GM23248 (cell line): ENCODE measurements at regions not wholly inside any gene's neighbourhood (a gene's known extent, or its start where the extent isn't known, plus 50 kb on each side); places are given as distances from the start of the nearest gene placed in this dataset.

Experiments used
- DNase-seq: peaks from one replicate; pipeline ENCODE4 v3.0.0-alpha.2; 2015
- H2AFZ ChIP-seq: fragments of 200-600 bp; sonication (generic); 2 replicates; pipeline ENCODE4 v1.6.1; 2016; ENCODE audit warnings: antibody characterized with exemption
- H3F3A ChIP-seq: fragments of 200-600 bp; sonication (generic); 2 replicates; pipeline ENCODE4 v1.6.1; 2016; ENCODE audit warnings: mild to moderate bottlenecking, antibody characterized with exemption, mixed run types; ENCODE audit not compliant: insufficient read depth
- H3K27ac ChIP-seq: fragments of 200-600 bp; sonication (generic); 2 replicates; pipeline ENCODE4 v1.5.1; 2016; ENCODE audit warnings: mild to moderate bottlenecking
- H3K27me3 ChIP-seq: fragments of 200-600 bp; sonication (generic); replicated peaks from 2 replicates; pipeline ENCODE4 v1.6.1; 2016; ENCODE audit warnings: mild to moderate bottlenecking; ENCODE audit not compliant: insufficient read depth
- H3K36me3 ChIP-seq: fragments of 200-600 bp; sonication (generic); 2 replicates; pipeline ENCODE4 v1.6.1; 2016; ENCODE audit warnings: low read depth, mild to moderate bottlenecking
- H3K4me1 ChIP-seq: fragments of 200-600 bp; sonication (generic); 2 replicates; pipeline ENCODE4 v1.6.1; 2016; ENCODE audit warnings: mild to moderate bottlenecking; ENCODE audit not compliant: insufficient read depth
- H3K4me2 ChIP-seq: fragments of 200-600 bp; sonication (generic); one replicate; pipeline ENCODE4 v1.6.1; 2016; ENCODE audit warnings: mild to moderate bottlenecking; ENCODE audit not compliant: unreplicated experiment
- H3K4me3 ChIP-seq: fragments of 200-600 bp; sonication (generic); 2 replicates; pipeline ENCODE4 v1.5.1; 2016; ENCODE audit warnings: mild to moderate bottlenecking
- H3K79me2 ChIP-seq: fragments of 200-600 bp; sonication (generic); 2 replicates; pipeline ENCODE4 v1.6.1; 2016; ENCODE audit warnings: mild to moderate bottlenecking; ENCODE audit not compliant: insufficient read depth
- H3K9ac ChIP-seq: fragments of 200-600 bp; sonication (generic); 2 replicates; pipeline ENCODE4 v1.6.1; 2016; ENCODE audit warnings: mild to moderate bottlenecking
- H3K9me2 ChIP-seq: fragments of 200-600 bp; sonication (generic); 2 replicates; pipeline ENCODE4 v1.6.1; 2016; ENCODE audit warnings: mixed run types, mild to moderate bottlenecking, moderate library complexity; ENCODE audit not compliant: insufficient read depth
- H3K9me3 ChIP-seq: fragments of 200-600 bp; sonication (generic); one replicate; pipeline ENCODE4 v1.6.1; 2017; ENCODE audit warnings: low read depth
- H4K20me1 ChIP-seq: fragments of 200-600 bp; sonication (generic); 2 replicates; pipeline ENCODE4 v1.6.0; 2016; ENCODE audit not compliant: insufficient read depth
- EZH2 ChIP-seq: fragments of 200-600 bp; sonication (generic); IDR thresholded peaks from 2 replicates; pipeline ENCODE4 v1.6.1; 2018; ENCODE audit warnings: antibody characterized with exemption, mild to moderate bottlenecking; ENCODE audit not compliant: insufficient read depth, poor library complexity, severe bottlenecking
- EZH2phosphoT487 ChIP-seq: fragments of 200-600 bp; sonication (generic); IDR thresholded peaks from 2 replicates; pipeline ENCODE4 v1.6.1; 2018; ENCODE audit warnings: antibody characterized with exemption, moderate library complexity, mild to moderate bottlenecking, low read depth; ENCODE audit not compliant: insufficient read depth
- WGBS, 2 experiments: methylation state at CpG; one replicate each; pipeline ENCODE4 v1.1.6; 2015 to 2017; ENCODE audit warnings: low lambda C conversion rate in 2 of 2, low coverage in 1 of 2; ENCODE audit errors: missing lambda C conversion rate in 2 of 2; 5-methylcytosine and 5-hydroxymethylcytosine counted together
- in situ Hi-C: fragments of 300-500 bp; cut with MboI; formaldehyde crosslinking; loops from 2 replicates; pipeline ENCODE4 v1.15.0; 2020

GRCh38 chr9:79877943-79878602, 306.3 kb downstream of the TLE4 start:
- H2AFZ ChIP-seq = no peak overlapping the region
- no peaks in the 10 kb centered on the region for H3K9me3 ChIP-seq
- WGBS, 2 experiments = 20 to 25% methylated on average over 3 of the region's 3 CpGs
- H3K4me1 ChIP-seq = no peaks in the 10 kb centered on the region
- no peaks in the 10 kb centered on the region for H3K79me2 ChIP-seq
- H3K27me3 ChIP-seq = no peaks in the 10 kb centered on the region; the same call in 1 of the 2 replicates
- no peaks in the 10 kb centered on the region for H3K9me2 ChIP-seq
- no peak overlapping the region for H3K9ac ChIP-seq
- no peak overlapping the region for H3K27ac ChIP-seq
- H3K4me3 ChIP-seq = no peak overlapping the region
- no peak for DNase-seq
- in situ Hi-C loops = no loop called here
- no peak overlapping the region for H3K4me2 ChIP-seq
- no peaks in the 10 kb centered on the region for H3F3A ChIP-seq
- H4K20me1 ChIP-seq = no peaks in the 10 kb centered on the region; the same call in 1 of the 2 replicates
- no peaks in the 10 kb centered on the region for H3K36me3 ChIP-seq
- no peak for TF ChIP-seq EZH2
- TF ChIP-seq EZH2phosphoT487 = no peak

- in situ Hi-C loops = no loop called here
- H3K9me2 ChIP-seq = no peaks in the 10 kb centered on the region
- no peaks in the 10 kb centered on the region for H3K4me1 ChIP-seq
- no peaks in the 10 kb centered on the region; the same call in 1 of the 2 replicates for H3K27me3 ChIP-seq
- H3K27ac ChIP-seq = no peak overlapping the region
- H3K79me2 ChIP-seq = no peaks in the 10 kb centered on the region
- no peak overlapping the region for H3K9ac ChIP-seq
- 52 to 53% methylated on average over 2 of the region's 2 CpGs for WGBS, 2 experiments
- H4K20me1 ChIP-seq = no peaks in the 10 kb centered on the region
- H3K4me2 ChIP-seq = no peak overlapping the region
- H3K9me3 ChIP-seq = no peaks in the 10 kb centered on the region
- no peak overlapping the region for H3K4me3 ChIP-seq
- no peaks in the 10 kb centered on the region for H3F3A ChIP-seq
- DNase-seq = no peak
- no peaks in the 10 kb centered on the region for H3K36me3 ChIP-seq
- no peak overlapping the region for H2AFZ ChIP-seq
- TF ChIP-seq EZH2phosphoT487 = no peak
- TF ChIP-seq EZH2 = no peak
Measured at GRCh38 chr9:79868567-79869189, 296.9 kb downstream of the TLE4 start.

- H3K27me3 ChIP-seq = no peaks in the 10 kb centered on the region
- H3K9me2 ChIP-seq = no peaks in the 10 kb centered on the region
- no peak overlapping the region for H3K27ac ChIP-seq
- no peaks in the 10 kb centered on the region for H4K20me1 ChIP-seq
- H3K9me3 ChIP-seq = no peaks in the 10 kb centered on the region
- 58 to 61% methylated on average over 31 to 32 of the region's 32 CpGs for WGBS, 2 experiments
- no peak overlapping the region for H3K4me3 ChIP-seq
- H3K4me1 ChIP-seq = no peaks in the 10 kb centered on the region
- no peak overlapping the region for H3K4me2 ChIP-seq
- in situ Hi-C loops = no loop called here
- H3K9ac ChIP-seq = no peak overlapping the region
- H3K79me2 ChIP-seq = no peaks in the 10 kb centered on the region
- no peak for DNase-seq
- H3K36me3 ChIP-seq = no peaks in the 10 kb centered on the region
- H2AFZ ChIP-seq = no peak overlapping the region
- TF ChIP-seq EZH2 (no peak), EZH2phosphoT487 (no peak)
- H3F3A ChIP-seq = no peaks in the 10 kb centered on the region
Measured at GRCh38 chr9:79862921-79863890, 291.4 kb downstream of the TLE4 start.

- no peaks in the 10 kb centered on the region for H3K27me3 ChIP-seq
- H3K4me2 ChIP-seq = peak overlapping the region; percentile 43
Measured at GRCh38 chr9:79858508-79858907, 286.7 kb downstream of the TLE4 start.

More at GRCh38 chr9:79858508-79858907, 286.7 kb downstream of the TLE4 start:
- Histone ChIP-seq H3K4me3 (peak overlapping the region; percentile 48), H4K20me1 (no peaks in the 10 kb centered on the region), H3K9me3 (no peaks in the 10 kb centered on the region), H3F3A (no peaks in the 10 kb centered on the region), H3K4me1 (no peaks in the 10 kb centered on the region), H2AFZ (peak overlapping the region; percentile 86), H3K9ac (no peak overlapping the region), H3K79me2 (no peaks in the 10 kb centered on the region), H3K9me2 (no peaks in the 10 kb centered on the region), H3K27ac (no peak overlapping the region), H3K36me3 (no peaks in the 10 kb centered on the region)
- in situ Hi-C loops = no loop called here
- TF ChIP-seq EZH2phosphoT487 = no peak
- no peak for TF ChIP-seq EZH2
- DNase-seq = peak; percentile 35
- 54 to 61% methylated on average over 3 of the region's 3 CpGs for WGBS, 2 experiments
